T47D (cell line): ENCODE measurements at regions not wholly inside any gene's neighbourhood (a gene's known extent, or its start where the extent isn't known, plus 50 kb on each side); places are given as distances from the start of the nearest gene placed in this dataset.
"Not testable (repeated sequence)": the region's sequence is repeated elsewhere in the genome, so short reads cannot be mapped to it uniquely, and the experiment has no call there.

Source experiments
- DNase-seq, 2 experiments: peaks; one replicate each; pipeline versions ENCODE4 v3.0.0 to v3.0.0-alpha.2; 2011 to 2012; ENCODE audit warnings: low read depth in 1 of 2, low spot score in 1 of 2
- JUND ChIP-seq: IDR thresholded peaks from 2 replicates; pipeline ENCODE4 v1.6.1; 2012; ENCODE audit warnings: low read depth
- in situ Hi-C: cut with HindIII; loops from 2 replicates; pipeline ENCODE4 v1.10.0; 2016; ENCODE audit warnings: low sequenced_read_pairs, low pct_unique_long_range_greater_than_20kb

DNA sequence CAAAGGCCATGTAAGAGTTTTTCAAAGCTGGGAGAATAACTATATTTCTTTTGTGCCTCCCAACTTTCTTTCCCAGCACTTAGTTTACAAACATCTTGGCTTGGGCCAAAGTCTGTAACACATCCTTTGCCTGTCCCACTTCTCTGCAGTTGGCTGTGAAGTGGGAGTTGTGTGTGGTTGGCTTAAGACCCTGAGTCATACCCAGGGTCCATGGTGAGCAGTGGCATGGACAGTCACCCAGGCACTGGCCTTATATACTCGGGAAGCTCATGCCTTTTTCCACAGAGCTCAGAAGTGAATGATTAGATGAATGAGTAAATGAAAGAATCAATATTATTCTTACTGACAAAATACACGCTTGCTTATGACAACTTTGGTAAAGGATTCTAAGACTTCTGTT lies 231.4 kb downstream of the BLID start:
- in situ Hi-C loops: no loop called here
- TF ChIP-seq JUND: no peak
- DNase-seq: no peak

GRCh38 chr11:121881806-121882205 lies 234.2 kb downstream of the BLID start:
- DNase-seq: no peak
- in situ Hi-C loops: no loop called here

DNA sequence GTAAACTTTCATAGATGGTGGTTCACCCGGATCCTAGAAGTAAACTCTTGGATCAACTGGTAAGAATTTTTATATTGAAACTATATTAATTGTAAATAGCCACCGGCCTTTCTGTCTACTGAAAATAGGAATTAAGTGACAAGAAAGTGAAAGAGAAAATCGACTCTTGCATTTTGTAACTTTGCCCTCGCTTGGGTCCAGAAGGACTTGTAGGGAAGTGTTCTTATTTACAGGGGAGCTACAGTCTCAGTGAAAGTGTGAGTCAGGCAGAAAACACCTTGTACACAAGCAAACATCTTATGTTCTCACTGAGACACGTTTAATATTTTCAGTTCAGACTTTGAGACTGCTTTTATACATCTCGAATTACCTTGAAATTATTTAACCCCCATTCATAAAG lies 238.9 kb downstream of the BLID start:
- TF ChIP-seq JUND: no peak
- in situ Hi-C loops: no loop called here
- no peak for DNase-seq

More at GRCh38 chr11:121881806-121882205, 234.2 kb downstream of the BLID start:
- TF ChIP-seq JUND: no peak

DNA sequence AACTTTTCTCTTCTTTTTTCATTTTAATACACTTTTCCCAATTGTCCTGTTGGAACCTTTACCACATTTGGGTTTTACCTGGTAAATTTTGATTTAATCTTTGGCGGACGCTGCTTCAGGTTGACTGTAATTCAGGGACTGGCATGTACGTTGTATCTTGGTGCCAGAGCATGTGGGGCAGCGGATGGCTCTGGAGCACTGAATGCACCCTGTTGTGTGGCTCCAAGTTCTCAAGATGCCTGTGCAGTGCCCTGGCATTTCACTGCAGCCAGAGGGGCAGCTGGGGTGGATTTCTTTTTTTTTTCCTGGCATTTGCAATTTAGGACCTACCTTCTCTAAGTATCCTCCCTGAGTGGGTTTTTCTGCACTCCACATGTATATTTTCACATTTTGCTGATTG lies 242.2 kb downstream of the BLID start:
- DNase-seq: no peak
- in situ Hi-C loops: no loop called here
- TF ChIP-seq JUND: no peak

- no peak for TF ChIP-seq JUND
- DNase-seq: no peak
- in situ Hi-C loops: no loop called here
Measured at GRCh38 chr11:121872356-121872755, 243.7 kb downstream of the BLID start.

GRCh38 chr11:121870206-121871045 lies 245.6 kb downstream of the BLID start:
- in situ Hi-C loops: no loop called here
- no peak for TF ChIP-seq JUND
- no peak for DNase-seq

DNA sequence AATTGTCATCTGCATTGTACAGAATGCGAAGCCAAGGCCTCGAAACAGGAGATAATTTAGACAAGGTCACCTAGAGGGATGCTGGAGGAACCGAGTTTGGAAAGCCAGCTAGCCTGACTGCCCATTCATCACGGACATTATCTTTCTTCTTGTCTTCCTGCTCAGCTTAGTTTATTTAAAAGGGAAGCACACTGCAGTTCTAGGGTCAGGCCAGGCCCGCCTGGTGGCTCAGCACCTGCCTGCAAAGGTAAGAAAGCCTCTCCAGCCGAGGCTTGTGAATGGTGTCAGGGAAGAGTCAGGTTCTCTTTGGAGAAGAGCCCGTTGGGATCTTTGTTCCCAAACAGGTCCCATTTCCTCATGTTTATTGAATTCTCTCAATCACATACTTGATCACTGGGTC lies 246.5 kb downstream of the BLID start:
- DNase-seq: no peak
- no peak for TF ChIP-seq JUND
- in situ Hi-C loops: no loop called here

DNA sequence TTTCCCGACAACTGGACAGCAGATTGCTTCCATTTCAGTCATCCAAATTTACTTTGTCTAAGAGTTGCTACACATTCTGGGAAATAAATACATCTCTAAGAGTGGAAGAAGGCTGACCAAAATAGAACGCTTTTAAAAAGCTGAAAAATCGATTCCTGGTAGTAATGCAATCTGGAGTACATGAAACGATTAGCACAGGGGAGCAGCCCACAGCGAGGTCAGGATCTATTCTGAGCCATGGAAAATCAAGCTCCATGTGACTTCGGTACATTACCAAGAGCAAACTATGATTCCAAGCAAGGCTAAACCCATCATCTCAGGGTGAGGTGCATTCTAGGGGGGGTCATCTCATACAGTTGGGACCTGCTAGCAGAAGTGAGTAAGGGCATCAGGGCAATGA lies 249.3 kb downstream of the BLID start:
- DNase-seq: no peak
- TF ChIP-seq JUND: no peak
- in situ Hi-C loops: no loop called here

DNA sequence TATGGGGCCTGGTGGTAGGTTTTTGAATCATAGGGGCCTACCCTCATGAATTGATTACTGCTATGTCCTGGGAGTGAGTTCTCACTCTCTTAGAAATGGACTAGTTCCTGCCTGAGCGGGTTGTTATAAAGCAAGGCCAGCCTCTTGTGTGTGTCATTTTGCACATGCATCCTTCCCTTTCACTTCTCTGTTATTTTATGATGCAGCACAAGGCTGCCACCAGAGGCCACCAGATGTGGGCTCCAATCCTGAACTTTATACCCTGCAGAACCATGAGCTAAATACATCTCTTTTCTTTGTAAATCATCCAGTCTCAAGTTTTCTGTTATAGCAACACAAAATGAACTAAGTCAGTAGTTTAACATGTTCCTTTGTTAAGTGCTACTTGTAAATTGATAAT lies 251.4 kb downstream of the BLID start:
- DNase-seq: no peak
- in situ Hi-C loops: no loop called here
- no peak for TF ChIP-seq JUND

GRCh38 chr11:121863126-121863525 lies 252.9 kb downstream of the BLID start:
- in situ Hi-C loops: no loop called here
- DNase-seq: no peak
- TF ChIP-seq JUND: no peak

GRCh38 chr11:121855138-121855537 lies 260.9 kb downstream of the BLID start:
- in situ Hi-C loops, DNase-seq: not testable (repeated sequence)

- in situ Hi-C loops: no loop called here
- DNase-seq: no peak
- TF ChIP-seq JUND: no peak
Measured at GRCh38 chr11:121844016-121844415, 272.0 kb downstream of the BLID start.

DNA sequence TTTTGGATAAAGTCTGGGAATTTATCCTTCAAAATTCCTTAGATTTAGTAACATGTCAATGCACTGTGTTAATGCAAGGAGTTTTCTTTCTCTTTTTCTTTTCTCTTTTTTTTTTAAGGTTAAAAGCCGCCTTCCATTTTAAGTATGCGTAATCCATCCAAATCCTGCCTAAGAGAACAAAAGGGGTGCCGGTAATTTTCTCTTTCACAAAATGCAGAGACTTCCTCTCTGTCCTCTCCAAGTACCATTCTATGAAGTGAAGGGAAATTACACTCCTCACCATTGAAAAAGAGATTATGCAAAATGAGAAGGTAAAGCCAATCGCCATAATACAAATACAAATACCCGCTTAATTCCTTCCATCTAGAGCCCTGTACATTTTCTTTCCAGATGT lies 273.8 kb downstream of the BLID start:
- no peak for DNase-seq
- in situ Hi-C loops: no loop called here
- no peak for TF ChIP-seq JUND

DNA sequence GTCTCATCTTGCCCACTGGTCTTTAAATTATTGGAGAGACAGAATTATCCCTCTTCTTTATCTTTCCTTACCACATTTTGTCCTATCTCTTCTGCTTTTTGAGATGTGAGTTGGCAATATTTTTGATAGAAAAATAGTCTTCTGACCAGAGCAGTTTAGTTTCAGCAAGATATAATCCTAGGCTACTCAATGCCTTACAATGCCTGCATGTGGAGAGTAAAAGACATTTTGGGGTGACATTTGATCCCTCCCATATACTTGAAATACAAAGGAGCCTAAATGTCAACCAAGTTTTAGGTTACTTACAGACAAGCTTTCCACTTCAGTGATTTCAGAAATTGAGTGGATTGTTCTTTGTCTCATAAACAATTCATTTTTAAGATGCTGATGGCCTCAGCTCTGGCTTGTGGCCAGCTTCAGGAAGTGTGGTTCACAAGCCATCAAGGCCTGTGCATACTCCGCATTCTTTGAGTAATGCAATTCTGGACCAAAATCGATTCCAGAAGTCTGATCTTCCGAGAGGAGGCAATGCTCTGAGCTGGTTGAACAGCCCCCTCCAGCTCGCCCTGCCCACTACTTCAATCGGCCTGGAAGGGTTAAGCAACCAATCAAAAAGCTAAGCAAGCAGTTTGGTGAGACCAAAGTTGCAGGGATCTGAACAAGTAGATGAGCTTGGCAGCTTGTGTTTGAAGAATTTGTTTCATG lies 274.4 kb downstream of the BLID start:
- in situ Hi-C loops: no loop called here
- no peak for TF ChIP-seq JUND
- no peak for DNase-seq
